Spinal cord (tissue), 9 donors: ENCODE measurements at regions not wholly inside any gene's neighbourhood (a gene's known extent, or its start where the extent isn't known, plus 50 kb on each side); places are given as distances from the start of the nearest gene placed in this dataset.
A peak's percentile ranks its signal among the peaks of the same experiment; 100 is the strongest.
"Not testable (repeated sequence)": the region's sequence is repeated elsewhere in the genome, so short reads cannot be mapped to it uniquely, and the experiment has no call there.

Source experiments
- DNase-seq, 6 donors: peaks; one replicate each; pipeline versions ENCODE4 v3.0.0 to v3.0.0-alpha.2; 2013 to 2015; ENCODE audit warnings: low spot score in 6 of 6, low read depth in 4 of 6
- H3K27ac ChIP-seq: one replicate; pipeline ENCODE4 v1.5.1; 2013; ENCODE audit warnings: low read depth, low read length, control low read depth
- H3K27me3 ChIP-seq: one replicate; pipeline ENCODE4 v1.6.1; 2013; ENCODE audit warnings: low read length; ENCODE audit not compliant: control insufficient read depth, insufficient read depth
- H3K36me3 ChIP-seq: one replicate; pipeline ENCODE4 v1.6.1; 2013; ENCODE audit warnings: low read length; ENCODE audit not compliant: control insufficient read depth, insufficient read depth
- H3K4me1 ChIP-seq: one replicate; pipeline ENCODE4 v1.6.1; 2013; ENCODE audit warnings: low read length; ENCODE audit not compliant: control insufficient read depth, insufficient read depth
- H3K4me3 ChIP-seq: one replicate; pipeline ENCODE4 v1.5.1; 2013; ENCODE audit warnings: low read depth, low read length, control low read depth
- H3K9me3 ChIP-seq: one replicate; pipeline ENCODE4 v1.6.1; 2013; ENCODE audit warnings: low read length; ENCODE audit not compliant: control insufficient read depth, insufficient read depth
- whole genome bisulfite sequencing: methylation state at CpG from one replicate; pipeline ENCODE4 v1.1.5; 2013; ENCODE audit warnings: missing lambda C conversion rate; ENCODE audit not compliant: insufficient coverage; 5-methylcytosine and 5-hydroxymethylcytosine counted together
- donor health status: healthy.

- H3K36me3 ChIP-seq, H3K9me3 ChIP-seq, H3K27me3 ChIP-seq, H3K27ac ChIP-seq, H3K4me1 ChIP-seq: not testable (repeated sequence)
- H3K4me3 ChIP-seq, result peak overlapping the region; percentile 26
- 4% methylated on average over 64 of the region's 67 CpGs for WGBS
- peak in 4 of 6 donors; percentile 9 to 62 (median 36) for DNase-seq
Measured at GRCh38 chr3:75579981-75580782, 83.9 kb upstream of the FRG2C start.

- H3K4me1 ChIP-seq, DNase-seq, H3K4me3 ChIP-seq, H3K9me3 ChIP-seq, H3K36me3 ChIP-seq, H3K27me3 ChIP-seq, H3K27ac ChIP-seq: not testable (repeated sequence)
- 40% methylated on average over 1 of the region's 3 CpGs for WGBS
Measured at GRCh38 chr3:75582536-75582935, 81.6 kb upstream of the FRG2C start.

GRCh38 chr3:75583116-75583515, 81.0 kb upstream of the FRG2C start:
- H3K4me3 ChIP-seq, DNase-seq, H3K27me3 ChIP-seq, H3K27ac ChIP-seq, H3K4me1 ChIP-seq, H3K9me3 ChIP-seq, H3K36me3 ChIP-seq: not testable (repeated sequence)
- 38% methylated on average over 7 of the region's 10 CpGs for WGBS

GRCh38 chr3:75587695-75588094, 76.4 kb upstream of the FRG2C start:
- H3K4me3 ChIP-seq, H3K27ac ChIP-seq, H3K27me3 ChIP-seq, H3K9me3 ChIP-seq, DNase-seq, H3K4me1 ChIP-seq, H3K36me3 ChIP-seq: not testable (repeated sequence)
- WGBS, result 94% methylated on average over 14 of the region's 15 CpGs

- not testable (repeated sequence) for H3K27me3 ChIP-seq, H3K4me3 ChIP-seq, H3K9me3 ChIP-seq, H3K27ac ChIP-seq, DNase-seq, H3K4me1 ChIP-seq, H3K36me3 ChIP-seq
- WGBS, result 96% methylated on average over 11 of the region's 16 CpGs
Measured at GRCh38 chr3:75590382-75590781, 73.7 kb upstream of the FRG2C start.

GRCh38 chr3:75604286-75604934, 59.7 kb upstream of the FRG2C start:
- not testable (repeated sequence) for H3K36me3 ChIP-seq, H3K27me3 ChIP-seq, H3K27ac ChIP-seq, H3K4me1 ChIP-seq, DNase-seq, H3K4me3 ChIP-seq, H3K9me3 ChIP-seq
- 80% methylated on average over 11 of the region's 14 CpGs for WGBS

GRCh38 chr3:75607996-75608395, 56.1 kb upstream of the FRG2C start:
- H3K9me3 ChIP-seq, H3K27me3 ChIP-seq, H3K27ac ChIP-seq, H3K4me3 ChIP-seq, DNase-seq, H3K36me3 ChIP-seq, H3K4me1 ChIP-seq: not testable (repeated sequence)
- 60% methylated on average over 1 of the region's 9 CpGs for WGBS

GRCh38 chr3:75609598-75609997, 54.5 kb upstream of the FRG2C start:
- H3K9me3 ChIP-seq, H3K4me3 ChIP-seq, H3K27me3 ChIP-seq, DNase-seq, H3K27ac ChIP-seq, H3K4me1 ChIP-seq, H3K36me3 ChIP-seq: not testable (repeated sequence)
- WGBS, result no CpG with 5 or more reads among the region's 26 CpGs

GRCh38 chr3:75610773-75611172, 53.4 kb upstream of the FRG2C start:
- Histone ChIP-seq H3K27me3 (no peaks in the 10 kb centered on the region), H3K9me3 (no peaks in the 10 kb centered on the region), H3K4me3 (no peak overlapping the region), H3K27ac (no peak overlapping the region), H3K4me1 (no peaks in the 10 kb centered on the region), H3K36me3 (no peaks in the 10 kb centered on the region)
- no peak for DNase-seq
- WGBS, result no CpG with 5 or more reads among the region's 2 CpGs
